ENCODE measurements at regions not wholly inside any gene's neighbourhood (a gene's known extent, or its start where the extent isn't known, plus 50 kb on each side); places are given as distances from the start of the nearest gene placed in this dataset.

GRCh38 chr4:64940698-64941097 is 531.4 kb upstream of the TECRL start:
- TF ChIP-seq CTCF (IDR thresholded peaks at IDR 0.05 in 2 of 3, conservative IDR thresholded peaks at IDR 0.05 in 1 of 3; ENCODE audit: borderline replicate concordance in 1 of 3, insufficient read depth in 1 of 3, low read depth in 2 of 3, low read length in 2 of 3) (no peak), EZH2 (IDR thresholded peaks at IDR 0.05) (no peak), RAD21 (IDR thresholded peaks at IDR 0.05; ENCODE audit: low read depth) (no peak), EGR1 (IDR thresholded peaks at IDR 0.05; ENCODE audit: low read depth) (no peak), ZBTB33 (IDR thresholded peaks at IDR 0.05; ENCODE audit: extremely low read depth, insufficient replicate concordance, low read length) (no peak)

Data from HCT116 (cell line).